SK-N-SH (cell line): ENCODE measurements at regions not wholly inside any gene's neighbourhood (a gene's known extent, or its start where the extent isn't known, plus 50 kb on each side); places are given as distances from the start of the nearest gene placed in this dataset.

Experiments
- CTCF ChIA-PET: fragments of 300-600, 350-600 bp; formaldehyde crosslinking; extraction: SDS; loops from one replicate; lab custom pipeline; 2021; lab: Yijun Ruan, JAX
- POLR2A ChIA-PET: fragments of 350-600 bp; sonication (Branson Sonifier 250); formaldehyde crosslinking; extraction: SDS; loops from one replicate; lab custom pipeline; 2020; ENCODE audit warnings: antibody characterized with exemption, inconsistent platforms; lab: Yijun Ruan, JAX
- DNase-seq: peaks from one replicate; pipeline ENCODE4 v3.0.0; 2012
- H2AFZ ChIP-seq: fragments of 200-600 bp; sonication (generic); 2 replicates; pipeline ENCODE4 v1.8.1; 2016; ENCODE audit warnings: antibody characterized with exemption, mild to moderate bottlenecking, low read depth
- H3F3A ChIP-seq: fragments of 200-600 bp; sonication (generic); replicated peaks from 2 replicates; pipeline ENCODE3; 2016; ENCODE audit warnings: antibody characterized with exemption, mild to moderate bottlenecking; ENCODE audit not compliant: insufficient read depth
- H3K27ac ChIP-seq, 2 experiments: fragments of 200-500 bp in 1 of 2; fragments of 200-600 bp in 1 of 2; sonication (Bioruptor generic) in 1 of 2; sonication (generic), shearing (Covaris generic) in 1 of 2; 2 replicates each; pipeline versions ENCODE4 v1.5.1 to v1.6.1; 2014 to 2016; ENCODE audit warnings: low read depth in 2 of 2, inconsistent platforms in 1 of 2, low read length in 1 of 2, mild to moderate bottlenecking in 1 of 2, mixed read lengths in 1 of 2
- H3K27me3 ChIP-seq: fragments of 200-600 bp; sonication (generic), shearing (Covaris generic); 2 replicates; pipeline ENCODE4 v1.6.1; 2016; ENCODE audit warnings: mixed run types; ENCODE audit not compliant: insufficient read depth
- H3K36me3 ChIP-seq, 2 experiments: fragments of 200-500 bp in 1 of 2; fragments of 200-600 bp in 1 of 2; sonication (Bioruptor generic) in 1 of 2; sonication (generic) in 1 of 2; replicated peaks in 1 of 2; 2 replicates each; pipeline versions ENCODE3 to v1.5.1; 2014 to 2016; ENCODE audit warnings: low read length in 1 of 2, mild to moderate bottlenecking in 1 of 2; ENCODE audit not compliant: insufficient read depth in 2 of 2, control insufficient read depth in 1 of 2
- H3K4me1 ChIP-seq, 2 experiments: fragments of 200-500 bp in 1 of 2; fragments of 200-600 bp in 1 of 2; sonication (Bioruptor generic) in 1 of 2; sonication (generic), shearing (Covaris generic) in 1 of 2; 2 replicates each; pipeline versions ENCODE4 v1.5.1 to v1.6.1; 2014 to 2016; ENCODE audit warnings: low read depth in 1 of 2, low read length in 1 of 2, mixed run types in 1 of 2; ENCODE audit not compliant: insufficient read depth in 2 of 2, control insufficient read depth in 1 of 2
- H3K4me2 ChIP-seq: fragments of 200-600 bp; sonication (generic), shearing (Covaris generic); 2 replicates; pipeline ENCODE4 v1.6.1; 2017; ENCODE audit warnings: mixed run types
- H3K4me3 ChIP-seq, 2 experiments: fragments of 200-500 bp in 1 of 2; fragments of 200-600 bp in 1 of 2; sonication (Bioruptor generic) in 1 of 2; sonication (generic), shearing (Covaris generic) in 1 of 2; 2 replicates each; pipeline versions ENCODE4 v1.5.1 to v1.8.1; 2014 to 2016; ENCODE audit warnings: low read depth in 2 of 2, inconsistent platforms in 1 of 2, low read length in 1 of 2, mild to moderate bottlenecking in 1 of 2, mixed read lengths in 1 of 2, moderate library complexity in 1 of 2
- H3K79me2 ChIP-seq: fragments of 200-600 bp; sonication (generic); 2 replicates; pipeline ENCODE4 v1.8.1; 2017; ENCODE audit warnings: mild to moderate bottlenecking; ENCODE audit not compliant: insufficient read depth
- H3K9ac ChIP-seq: fragments of 200-600 bp; sonication (generic); 2 replicates; pipeline ENCODE4 v1.6.1; 2017; ENCODE audit warnings: mixed run types
- H3K9me2 ChIP-seq: fragments of 200-600 bp; sonication (generic); 2 replicates; pipeline ENCODE4 v1.6.1; 2017; ENCODE audit warnings: mixed run types
- H3K9me3 ChIP-seq: fragments of 200-600 bp; sonication (generic); 2 replicates; pipeline ENCODE4 v1.6.1; 2017; ENCODE audit warnings: mixed run types, mild to moderate bottlenecking, moderate library complexity
- H4K20me1 ChIP-seq: fragments of 200-600 bp; sonication (generic); 2 replicates; pipeline ENCODE4 v1.6.1; 2017; ENCODE audit warnings: mild to moderate bottlenecking, mixed run types; ENCODE audit not compliant: insufficient read depth
- CHD2 ChIP-seq: fragments of 150-350 bp; IDR thresholded peaks from 2 replicates; pipeline ENCODE4 v1.6.1; 2018; ENCODE audit warnings: low read length; ENCODE audit not compliant: partially characterized antibody
- CTCF ChIP-seq: fragments of 200-600 bp; sonication (generic); IDR thresholded peaks from 2 replicates; pipeline ENCODE4 v1.6.1; 2017; ENCODE audit warnings: antibody characterized with exemption, mild to moderate bottlenecking, moderate library complexity
- FOXM1 ChIP-seq: IDR thresholded peaks from 2 replicates; pipeline ENCODE4 v1.4.0; 2012; ENCODE audit warnings: low read depth, mild to moderate bottlenecking
- GABPA ChIP-seq: IDR thresholded peaks from 2 replicates; pipeline ENCODE4 v1.4.0; 2012; ENCODE audit warnings: low read depth, mild to moderate bottlenecking
- MEF2A ChIP-seq: IDR thresholded peaks from 2 replicates; pipeline ENCODE4 v1.4.0; 2012; ENCODE audit warnings: low read depth, borderline replicate concordance
- MXI1 ChIP-seq: IDR thresholded peaks from 2 replicates; pipeline ENCODE4 v1.6.1; 2012; ENCODE audit warnings: mild to moderate bottlenecking, low read depth, low read length, improper control_type of control experiment
- NRF1 ChIP-seq: IDR thresholded peaks from 2 replicates; pipeline ENCODE4 v1.6.1; 2012; ENCODE audit warnings: low read depth, mild to moderate bottlenecking, low read length
- POLR2AphosphoS5 ChIP-seq: IDR thresholded peaks from 2 replicates; pipeline ENCODE4 v1.6.1; 2012; ENCODE audit warnings: low read depth, low read length
- RAD21 ChIP-seq: IDR thresholded peaks from 2 replicates; pipeline ENCODE4 v1.6.1; 2012; ENCODE audit warnings: mild to moderate bottlenecking, low read length
- TAF1 ChIP-seq: IDR thresholded peaks from 2 replicates; pipeline ENCODE4 v1.6.1; 2012; ENCODE audit warnings: low read depth, mild to moderate bottlenecking, low read length, moderate library complexity, borderline replicate concordance
- YY1 ChIP-seq: IDR thresholded peaks from 2 replicates; pipeline ENCODE4 v1.4.0; 2012; ENCODE audit warnings: low read depth, mild to moderate bottlenecking
- WGBS: methylation state at CpG from one replicate; pipeline ENCODE4 v1.1.6; 2017; ENCODE audit warnings: low lambda C conversion rate; 5-methylcytosine and 5-hydroxymethylcytosine counted together
- TF ChIP-seq, protein P1 (sequence below): fragments of 150-350 bp; IDR thresholded peaks from 2 replicates; pipeline ENCODE4 v1.6.1; 2017; ENCODE audit warnings: antibody characterized with exemption, low read length, low read depth, borderline replicate concordance
- TF ChIP-seq, protein P2 (sequence below): IDR thresholded peaks from 2 replicates; pipeline ENCODE4 v1.6.1; 2012; ENCODE audit warnings: mild to moderate bottlenecking, low read depth, low read length, moderate library complexity

GRCh38 chr13:39250440-39250839 lies 212.2 kb downstream of the NHLRC3 start:
- POLR2A ChIA-PET: no interaction called here
- no peak overlapping the region for H3K27ac ChIP-seq

DNA sequence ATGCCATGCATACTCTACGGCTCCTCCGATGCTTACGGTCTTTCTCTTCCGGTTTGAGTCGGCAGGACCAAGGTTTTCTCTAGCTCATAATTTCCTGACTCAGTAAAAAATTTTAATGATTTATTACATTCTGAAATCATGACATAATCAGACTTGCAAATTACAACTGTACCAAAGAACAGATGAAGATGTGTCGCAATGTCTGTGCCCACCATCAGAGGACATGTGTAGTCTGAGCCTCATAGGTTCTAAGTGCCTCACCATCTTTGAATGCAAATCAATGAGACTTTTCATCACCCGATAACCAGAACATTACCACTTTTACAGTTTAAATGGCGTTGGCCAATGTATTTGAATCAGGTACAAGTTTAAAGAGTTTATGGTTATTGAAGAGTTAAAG lies 213.1 kb downstream of the NHLRC3 start:
- DNase-seq: no peak
- Histone ChIP-seq H3K36me3 (no peaks in the 10 kb centered on the region), H3K4me3 (no peak overlapping the region), H3K79me2 (no peaks in the 10 kb centered on the region), H3K9me2 (no peaks in the 10 kb centered on the region), H4K20me1 (no peaks in the 10 kb centered on the region), H3K27me3 (no peaks in the 10 kb centered on the region), H2AFZ (no peak overlapping the region), H3K9ac (no peak overlapping the region), H3K27ac (no peak overlapping the region), H3K4me2 (no peak overlapping the region), H3F3A (no peaks in the 10 kb centered on the region), H3K9me3 (no peaks in the 10 kb centered on the region), H3K4me1 (no peaks in the 10 kb centered on the region; a peak in 2 of 4 replicates)
- CTCF ChIA-PET: interaction anchor here (1.5 to 2.0 kb wide), 3 partner anchors 12 to 361 kb away, joined by 3 to 8 read pairs (median 6); no protein-coding TSS in a partner anchor
- POLR2A ChIA-PET: no interaction called here
- WGBS: 77% methylated on average over 8 of the region's 8 CpGs
- TF ChIP-seq MXI1 (no peak), YY1 (no peak), MEF2A (no peak), FOXM1 (no peak), POLR2AphosphoS5 (no peak), CTCF (no peak)
- TF ChIP-seq, protein P1, sequence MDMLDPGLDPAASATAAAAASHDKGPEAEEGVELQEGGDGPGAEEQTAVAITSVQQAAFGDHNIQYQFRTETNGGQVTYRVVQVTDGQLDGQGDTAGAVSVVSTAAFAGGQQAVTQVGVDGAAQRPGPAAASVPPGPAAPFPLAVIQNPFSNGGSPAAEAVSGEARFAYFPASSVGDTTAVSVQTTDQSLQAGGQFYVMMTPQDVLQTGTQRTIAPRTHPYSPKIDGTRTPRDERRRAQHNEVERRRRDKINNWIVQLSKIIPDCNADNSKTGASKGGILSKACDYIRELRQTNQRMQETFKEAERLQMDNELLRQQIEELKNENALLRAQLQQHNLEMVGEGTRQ: no peak

More at GRCh38 chr13:39250440-39250839, 212.2 kb downstream of the NHLRC3 start:
- no peak for DNase-seq
- Histone ChIP-seq H3K9me3 (no peaks in the 10 kb centered on the region), H3K4me3 (no peak overlapping the region), H3F3A (no peaks in the 10 kb centered on the region), H4K20me1 (no peaks in the 10 kb centered on the region), H3K4me2 (no peak overlapping the region), H3K9me2 (no peaks in the 10 kb centered on the region), H3K9ac (no peak overlapping the region), H2AFZ (no peak overlapping the region), H3K27me3 (no peaks in the 10 kb centered on the region; the same call in 1 of the 2 replicates), H3K36me3 (no peaks in the 10 kb centered on the region), H3K79me2 (no peaks in the 10 kb centered on the region), H3K4me1 (no peaks in the 10 kb centered on the region; a peak in 2 of 4 replicates)
- CTCF ChIA-PET: interaction anchor here (0.5 to 2.0 kb wide), 3 partner anchors 13 to 107 kb away, joined by 3 to 6 read pairs (median 3); no protein-coding TSS in a partner anchor
- 20% methylated on average over 3 of the region's 3 CpGs for WGBS
- TF ChIP-seq, protein P2, sequence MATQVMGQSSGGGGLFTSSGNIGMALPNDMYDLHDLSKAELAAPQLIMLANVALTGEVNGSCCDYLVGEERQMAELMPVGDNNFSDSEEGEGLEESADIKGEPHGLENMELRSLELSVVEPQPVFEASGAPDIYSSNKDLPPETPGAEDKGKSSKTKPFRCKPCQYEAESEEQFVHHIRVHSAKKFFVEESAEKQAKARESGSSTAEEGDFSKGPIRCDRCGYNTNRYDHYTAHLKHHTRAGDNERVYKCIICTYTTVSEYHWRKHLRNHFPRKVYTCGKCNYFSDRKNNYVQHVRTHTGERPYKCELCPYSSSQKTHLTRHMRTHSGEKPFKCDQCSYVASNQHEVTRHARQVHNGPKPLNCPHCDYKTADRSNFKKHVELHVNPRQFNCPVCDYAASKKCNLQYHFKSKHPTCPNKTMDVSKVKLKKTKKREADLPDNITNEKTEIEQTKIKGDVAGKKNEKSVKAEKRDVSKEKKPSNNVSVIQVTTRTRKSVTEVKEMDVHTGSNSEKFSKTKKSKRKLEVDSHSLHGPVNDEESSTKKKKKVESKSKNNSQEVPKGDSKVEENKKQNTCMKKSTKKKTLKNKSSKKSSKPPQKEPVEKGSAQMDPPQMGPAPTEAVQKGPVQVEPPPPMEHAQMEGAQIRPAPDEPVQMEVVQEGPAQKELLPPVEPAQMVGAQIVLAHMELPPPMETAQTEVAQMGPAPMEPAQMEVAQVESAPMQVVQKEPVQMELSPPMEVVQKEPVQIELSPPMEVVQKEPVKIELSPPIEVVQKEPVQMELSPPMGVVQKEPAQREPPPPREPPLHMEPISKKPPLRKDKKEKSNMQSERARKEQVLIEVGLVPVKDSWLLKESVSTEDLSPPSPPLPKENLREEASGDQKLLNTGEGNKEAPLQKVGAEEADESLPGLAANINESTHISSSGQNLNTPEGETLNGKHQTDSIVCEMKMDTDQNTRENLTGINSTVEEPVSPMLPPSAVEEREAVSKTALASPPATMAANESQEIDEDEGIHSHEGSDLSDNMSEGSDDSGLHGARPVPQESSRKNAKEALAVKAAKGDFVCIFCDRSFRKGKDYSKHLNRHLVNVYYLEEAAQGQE: no peak
- TF ChIP-seq RAD21 (no peak), CTCF (no peak), TAF1 (no peak), NRF1 (no peak), GABPA (no peak), MXI1 (no peak), CHD2 (no peak)
